ENCODE measurements at regions not wholly inside any gene's neighbourhood (a gene's known extent, or its start where the extent isn't known, plus 50 kb on each side); places are given as distances from the start of the nearest gene placed in this dataset.

- TF ChIP-seq, protein P1, sequence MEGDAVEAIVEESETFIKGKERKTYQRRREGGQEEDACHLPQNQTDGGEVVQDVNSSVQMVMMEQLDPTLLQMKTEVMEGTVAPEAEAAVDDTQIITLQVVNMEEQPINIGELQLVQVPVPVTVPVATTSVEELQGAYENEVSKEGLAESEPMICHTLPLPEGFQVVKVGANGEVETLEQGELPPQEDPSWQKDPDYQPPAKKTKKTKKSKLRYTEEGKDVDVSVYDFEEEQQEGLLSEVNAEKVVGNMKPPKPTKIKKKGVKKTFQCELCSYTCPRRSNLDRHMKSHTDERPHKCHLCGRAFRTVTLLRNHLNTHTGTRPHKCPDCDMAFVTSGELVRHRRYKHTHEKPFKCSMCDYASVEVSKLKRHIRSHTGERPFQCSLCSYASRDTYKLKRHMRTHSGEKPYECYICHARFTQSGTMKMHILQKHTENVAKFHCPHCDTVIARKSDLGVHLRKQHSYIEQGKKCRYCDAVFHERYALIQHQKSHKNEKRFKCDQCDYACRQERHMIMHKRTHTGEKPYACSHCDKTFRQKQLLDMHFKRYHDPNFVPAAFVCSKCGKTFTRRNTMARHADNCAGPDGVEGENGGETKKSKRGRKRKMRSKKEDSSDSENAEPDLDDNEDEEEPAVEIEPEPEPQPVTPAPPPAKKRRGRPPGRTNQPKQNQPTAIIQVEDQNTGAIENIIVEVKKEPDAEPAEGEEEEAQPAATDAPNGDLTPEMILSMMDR (IDR thresholded peaks at IDR 0.05): no peak
- TF ChIP-seq POLR2A (IDR thresholded peaks at IDR 0.05): no peak
Observed at GRCh38 chrX:122076241-122076640, 1028.8 kb downstream of the GLUD2 start.
